Stimulated activated effector memory CD8-positive, alpha-beta T cell treated with anti-CD3 and anti-CD28 coated beads, Interleukin-12 subunit alpha, Interleukin-12 subunit beta, amount 100 ng/mL, for 72 hours (primary cell): ENCODE measurements at regions not wholly inside any gene's neighbourhood (a gene's known extent, or its start where the extent isn't known, plus 50 kb on each side); places are given as distances from the start of the nearest gene placed in this dataset.
"Not testable (repeated sequence)": the region's sequence is repeated elsewhere in the genome, so short reads cannot be mapped to it uniquely, and the experiment has no call there.

ENCODE experiments used
- ATAC-seq: fragments of 150-1000 bp; cut with Tn5 transposase; 2 replicates; pipeline ENCODE4 v1.10.0; 2021
- DNase-seq, 2 donors: peaks; one replicate each; pipeline ENCODE4 v3.0.0; 2021 to 2022; ENCODE audit warnings: low spot score in 2 of 2
- H3K27ac Mint-ChIP-seq: one replicate; pipeline ENCODE4 v1.8.0; 2022; ENCODE audit warnings: mild to moderate bottlenecking, mixed read lengths
- H3K36me3 Mint-ChIP-seq: one replicate; pipeline ENCODE4 v1.8.0; 2022; ENCODE audit warnings: mild to moderate bottlenecking, mixed read lengths
- H3K4me1 Mint-ChIP-seq: one replicate; pipeline ENCODE4 v1.8.0; 2022; ENCODE audit warnings: mixed read lengths
- H3K4me3 Mint-ChIP-seq: one replicate; pipeline ENCODE4 v1.8.0; 2022; ENCODE audit warnings: mild to moderate bottlenecking, mixed read lengths
- H3K9me3 Mint-ChIP-seq: one replicate; pipeline ENCODE4 v1.8.0; 2022; ENCODE audit warnings: mixed read lengths

DNA sequence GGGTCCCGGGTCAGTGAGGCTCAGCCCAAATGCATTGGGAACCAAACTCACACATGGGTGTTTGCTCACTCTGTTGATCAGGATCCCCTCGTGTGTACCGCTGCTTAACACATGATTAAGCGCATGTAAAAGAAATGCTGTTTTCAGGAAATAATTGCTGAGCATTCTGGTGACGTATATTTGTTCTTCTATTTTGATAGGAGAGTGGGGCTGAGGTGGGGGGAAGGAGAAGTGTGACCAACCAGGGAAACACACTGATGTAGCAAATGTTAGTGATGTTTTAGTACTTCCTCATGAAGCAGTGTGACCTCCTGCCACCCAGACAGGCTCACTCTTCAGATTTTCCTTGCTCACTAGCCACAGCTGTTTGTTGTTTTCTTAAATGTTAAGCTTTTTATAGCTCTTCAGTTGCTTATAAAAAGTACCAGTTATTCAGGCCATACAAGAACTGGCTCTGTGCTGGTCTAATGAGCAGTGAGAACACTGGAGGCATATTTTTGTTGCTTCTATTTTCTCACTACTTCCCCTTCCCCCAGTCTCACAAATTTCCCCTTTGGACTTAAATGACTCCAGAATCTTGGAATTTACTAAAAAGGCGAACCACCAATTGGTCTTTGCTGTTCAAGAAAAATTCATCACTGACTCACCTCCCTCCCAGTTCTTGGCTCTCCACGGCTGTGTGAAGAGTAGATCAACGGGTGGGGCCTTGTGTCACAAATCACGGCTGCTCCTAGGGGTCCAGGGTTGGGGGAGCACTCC is 79.2 kb upstream of the BACH2 start:
- Mint-ChIP-seq H3K27ac (no peak overlapping the region), H3K9me3 (no peaks in the 10 kb centered on the region), H3K4me3 (no peak overlapping the region), H3K4me1 (peaks cover under 1% of the 10 kb centered on the region), H3K36me3 (no peaks in the 10 kb centered on the region)
- ATAC-seq (no peak), DNase-seq (no peak)

DNA sequence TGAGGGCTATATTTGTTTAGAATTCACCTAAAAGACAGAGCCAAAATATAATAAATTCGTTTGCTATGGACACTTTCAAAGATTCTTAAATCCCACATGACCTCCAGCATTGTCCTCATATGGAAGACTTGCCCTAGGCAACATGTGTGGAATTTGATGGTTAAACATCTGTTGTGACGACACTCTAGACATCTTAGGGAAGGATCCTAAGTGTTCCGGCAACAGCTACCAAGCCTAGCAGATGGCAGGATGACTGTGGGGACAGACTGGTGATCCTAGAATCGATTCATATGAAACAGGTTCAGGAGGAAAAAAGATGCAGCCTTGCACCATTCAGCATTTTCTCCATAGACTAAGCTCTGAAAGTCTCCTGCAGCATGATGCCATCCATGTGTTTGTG is 77.6 kb upstream of the BACH2 start:
- H3K4me1 Mint-ChIP-seq, result peaks cover 15% of the 10 kb centered on the region
- ATAC-seq (no peak), DNase-seq (no peak)
- H3K27ac Mint-ChIP-seq, result no peak overlapping the region
- H3K36me3 Mint-ChIP-seq, result peaks cover 4% of the 10 kb centered on the region
- no peak overlapping the region for H3K4me3 Mint-ChIP-seq
- H3K9me3 Mint-ChIP-seq, result no peaks in the 10 kb centered on the region

DNA sequence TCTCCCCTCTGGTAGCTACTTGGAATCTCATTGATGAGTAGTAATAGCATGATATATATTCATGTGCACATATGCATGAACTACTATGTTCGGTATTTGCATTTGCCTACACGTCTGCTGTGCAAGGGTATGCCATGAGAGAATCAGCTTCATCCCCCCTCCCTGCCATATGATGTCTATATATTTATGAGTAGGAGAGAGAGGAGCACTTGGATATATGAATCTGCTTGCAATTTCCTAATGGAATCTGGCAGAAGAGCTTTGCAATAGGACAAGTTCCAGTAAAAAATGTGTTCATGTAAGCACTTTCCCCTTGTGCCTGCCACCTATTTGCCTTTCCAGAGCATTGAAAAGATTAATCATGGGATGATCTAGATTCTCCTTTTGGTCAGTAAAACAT is 76.2 kb upstream of the BACH2 start:
- no peaks in the 10 kb centered on the region for H3K9me3 Mint-ChIP-seq
- H3K4me3 Mint-ChIP-seq, result no peak overlapping the region
- H3K27ac Mint-ChIP-seq, result no peak overlapping the region
- DNase-seq, result no peak
- peaks cover 22% of the 10 kb centered on the region for H3K4me1 Mint-ChIP-seq
- peaks cover 6% of the 10 kb centered on the region for H3K36me3 Mint-ChIP-seq
- ATAC-seq, result no peak

DNA sequence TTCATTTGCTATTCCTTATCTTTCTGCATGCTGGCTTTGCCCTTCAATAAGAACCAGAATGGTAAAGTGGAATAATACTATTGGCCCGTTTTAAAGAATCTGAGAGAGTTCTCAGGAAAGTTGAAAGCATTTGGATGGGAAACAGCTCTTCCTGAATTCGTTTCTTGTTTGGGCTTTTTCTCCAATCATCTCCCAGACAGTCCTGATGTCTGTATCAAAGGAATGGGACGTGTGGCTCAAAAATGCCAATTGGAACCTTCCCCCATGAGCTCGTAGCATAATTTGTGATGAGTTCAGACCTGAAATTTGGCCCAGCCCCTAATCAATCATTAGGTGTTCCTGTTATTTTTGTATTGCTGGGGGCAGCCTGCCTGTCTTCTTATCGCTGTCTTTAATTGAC is 75.8 kb upstream of the BACH2 start:
- Mint-ChIP-seq H3K36me3 (peaks cover 6% of the 10 kb centered on the region), H3K4me1 (peaks cover 22% of the 10 kb centered on the region)

DNA sequence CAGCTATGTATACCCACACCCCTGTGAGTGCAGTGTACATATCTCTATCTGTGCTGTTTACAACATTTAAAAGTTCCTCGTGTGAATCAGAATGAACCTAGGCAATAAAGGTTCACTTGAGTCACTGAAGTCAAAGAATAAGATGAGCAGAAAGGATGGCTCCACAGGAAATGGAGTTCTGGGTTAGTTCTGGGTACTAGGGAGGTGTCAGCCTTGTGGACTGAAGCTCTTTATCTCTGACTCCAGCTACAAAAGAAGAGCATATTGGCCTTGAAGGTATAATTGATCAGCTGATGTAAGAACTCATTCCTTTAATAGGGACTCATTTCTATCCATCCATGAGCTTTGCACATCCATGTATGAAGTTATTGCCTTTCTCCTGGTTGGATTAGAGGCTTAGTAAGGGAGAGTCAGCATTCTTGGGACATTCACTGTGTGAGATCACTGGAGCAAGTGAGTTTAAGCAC is 73.9 kb upstream of the BACH2 start:
- no peak overlapping the region for H3K27ac Mint-ChIP-seq
- peaks cover 6% of the 10 kb centered on the region for H3K36me3 Mint-ChIP-seq
- ATAC-seq (peak; percentile 80), DNase-seq (no peak)
- no peaks in the 10 kb centered on the region for H3K9me3 Mint-ChIP-seq
- H3K4me3 Mint-ChIP-seq, result no peak overlapping the region
- H3K4me1 Mint-ChIP-seq, result peaks cover 22% of the 10 kb centered on the region

More for the DNA sequence above, 75.8 kb upstream of the BACH2 start:
- DNase-seq, result no peak
- Mint-ChIP-seq H3K4me3 (no peak overlapping the region), H3K9me3 (no peaks in the 10 kb centered on the region), H3K27ac (no peak overlapping the region)
- no peak for ATAC-seq

DNA sequence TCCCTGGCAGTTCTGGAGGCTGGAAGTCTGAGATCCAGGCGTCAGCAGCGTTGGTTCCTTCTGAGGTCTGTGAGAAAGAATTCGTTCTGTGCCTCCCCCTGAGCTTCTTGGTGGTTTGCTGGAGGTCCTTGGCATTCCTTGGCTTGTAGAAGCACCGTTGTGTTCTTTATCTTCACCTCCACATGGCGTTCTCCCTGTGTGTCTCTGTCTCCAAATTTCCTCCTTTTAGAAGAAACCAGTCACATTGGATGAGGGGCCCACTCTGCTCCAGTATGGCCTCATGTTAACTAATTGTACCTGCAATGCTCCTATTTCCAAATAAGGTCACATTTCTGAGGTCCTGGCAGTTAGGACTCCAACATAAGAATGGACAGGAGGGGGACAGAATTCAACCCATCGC is 73.0 kb upstream of the BACH2 start:
- H3K9me3 Mint-ChIP-seq, result no peaks in the 10 kb centered on the region
- H3K27ac Mint-ChIP-seq, result peak overlapping the region; percentile 6
- H3K4me1 Mint-ChIP-seq, result peaks cover 22% of the 10 kb centered on the region

DNA sequence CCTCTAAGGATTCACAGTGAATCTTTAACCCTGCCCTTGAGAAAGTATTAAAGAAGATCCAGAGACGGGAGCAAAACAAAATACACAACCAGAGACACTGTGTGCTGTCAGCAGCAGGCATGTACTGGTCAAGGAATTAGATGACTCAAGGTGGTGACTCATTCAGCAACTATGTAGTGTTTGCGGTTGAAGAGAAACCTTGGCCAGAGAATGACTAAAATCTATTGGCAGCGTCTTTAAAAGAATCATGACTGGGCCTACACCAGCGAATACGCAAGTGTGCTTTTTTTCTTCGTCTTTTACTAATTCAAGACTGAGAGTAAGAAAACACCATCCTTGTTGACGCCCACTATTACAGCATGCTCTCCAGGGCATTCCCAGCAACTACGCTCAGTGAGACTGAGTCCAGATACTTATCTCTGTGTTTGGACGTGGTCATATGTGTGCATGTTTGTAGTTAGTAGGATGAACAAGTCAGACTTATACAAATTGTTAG is 72.4 kb upstream of the BACH2 start:
- H3K9me3 Mint-ChIP-seq, result no peaks in the 10 kb centered on the region
- peaks cover 6% of the 10 kb centered on the region for H3K36me3 Mint-ChIP-seq
- DNase-seq (peak in 1 of 2 donors; percentile 74), ATAC-seq (peak; percentile 92)
- H3K4me1 Mint-ChIP-seq, result peaks cover 22% of the 10 kb centered on the region
- peak overlapping the region; percentile 6 for H3K27ac Mint-ChIP-seq
- peak overlapping the region; percentile 32 for H3K4me3 Mint-ChIP-seq

More for the DNA sequence above, 73.0 kb upstream of the BACH2 start:
- H3K4me3 Mint-ChIP-seq, result peak overlapping the region; percentile 32
- peaks cover 6% of the 10 kb centered on the region for H3K36me3 Mint-ChIP-seq
- ATAC-seq (no peak), DNase-seq (peak in 1 of 2 donors; percentile 45)

DNA sequence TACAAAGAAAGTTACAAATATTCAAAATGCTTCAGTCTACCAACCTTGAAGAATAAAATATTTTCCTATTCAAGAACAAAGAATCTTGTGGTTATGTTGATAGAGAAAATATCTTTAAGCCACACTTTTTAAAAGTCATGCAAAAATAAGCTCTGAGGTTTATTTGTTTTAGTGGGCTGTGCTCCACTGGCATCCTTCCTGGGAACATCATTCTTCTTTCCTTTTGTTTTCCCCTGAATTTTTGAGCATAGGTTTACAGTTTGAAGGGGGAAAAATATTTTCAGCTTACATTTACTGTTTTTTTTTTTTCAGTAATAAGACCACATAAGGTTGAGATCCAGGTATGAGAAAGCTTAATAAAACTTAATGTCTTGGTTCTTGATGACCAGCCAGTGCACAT is 72.0 kb upstream of the BACH2 start:
- DNase-seq (no peak), ATAC-seq (no peak)
- Mint-ChIP-seq H3K9me3 (no peaks in the 10 kb centered on the region), H3K36me3 (peaks cover 6% of the 10 kb centered on the region), H3K27ac (peak overlapping the region; percentile 6), H3K4me3 (peak overlapping the region; percentile 32), H3K4me1 (peaks cover 22% of the 10 kb centered on the region)

DNA sequence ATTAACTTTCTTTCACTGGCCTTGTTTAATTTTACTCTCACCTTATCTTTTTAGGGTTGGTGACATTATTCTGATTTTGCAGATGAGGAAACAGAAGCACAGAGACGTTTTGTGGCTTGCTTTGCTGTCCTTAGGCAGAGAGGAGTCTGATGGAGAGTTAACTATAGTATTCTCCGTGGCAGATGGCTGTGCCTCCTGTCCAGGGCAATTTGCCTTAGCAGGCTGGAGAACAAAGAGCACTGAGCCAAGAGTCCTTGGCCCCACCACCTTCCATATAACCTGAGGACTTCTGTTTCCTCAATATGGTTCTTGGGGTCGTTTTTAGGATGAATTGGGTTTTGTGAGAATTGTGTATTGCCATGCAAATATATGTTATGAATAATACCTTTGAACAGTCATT is 71.4 kb upstream of the BACH2 start:
- H3K36me3 Mint-ChIP-seq, result peaks cover 6% of the 10 kb centered on the region
- no peak for ATAC-seq
- H3K27ac Mint-ChIP-seq, result no peak overlapping the region

DNA sequence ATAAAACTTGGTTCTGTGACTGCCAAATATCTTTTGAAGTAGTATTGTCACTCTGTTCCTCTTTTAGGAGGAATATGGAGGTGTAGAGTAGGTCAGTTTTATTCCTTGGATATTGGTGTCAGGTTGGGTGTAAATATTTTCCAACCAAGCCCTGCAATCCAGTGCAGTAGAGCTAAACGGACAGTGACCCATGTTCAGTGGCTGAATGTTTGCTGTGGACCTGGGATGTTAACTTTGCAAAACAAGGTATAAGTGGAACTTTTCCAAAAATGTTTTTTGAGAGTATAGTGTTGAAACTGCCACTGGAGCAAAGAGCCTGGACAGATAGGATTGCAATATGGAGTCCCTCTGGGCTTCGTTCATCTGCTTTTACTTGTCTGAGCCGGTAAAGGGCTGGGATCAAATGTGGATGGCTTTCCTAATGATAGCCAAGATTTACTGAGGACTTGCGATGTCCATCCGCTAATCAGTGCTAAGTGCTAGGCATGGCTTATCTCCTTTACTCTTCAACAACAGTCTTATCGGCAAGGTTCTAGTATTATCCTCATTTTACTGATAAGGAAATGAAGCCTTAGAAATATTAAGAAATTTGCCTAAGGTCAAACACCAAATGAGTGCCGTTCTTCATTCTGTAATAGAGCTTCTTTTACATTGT is 69.0 kb upstream of the BACH2 start:
- peaks cover 20% of the 10 kb centered on the region for H3K4me1 Mint-ChIP-seq
- H3K4me3 Mint-ChIP-seq, result no peak overlapping the region
- no peaks in the 10 kb centered on the region for H3K9me3 Mint-ChIP-seq
- peak in 1 of 2 donors; percentile 8 for DNase-seq
- peaks cover 6% of the 10 kb centered on the region for H3K36me3 Mint-ChIP-seq
- no peak for ATAC-seq
- H3K27ac Mint-ChIP-seq, result no peak overlapping the region

More for the DNA sequence above, 71.4 kb upstream of the BACH2 start:
- peaks cover 22% of the 10 kb centered on the region for H3K4me1 Mint-ChIP-seq
- H3K4me3 Mint-ChIP-seq, result no peak overlapping the region
- H3K9me3 Mint-ChIP-seq, result no peaks in the 10 kb centered on the region
- no peak for DNase-seq

DNA sequence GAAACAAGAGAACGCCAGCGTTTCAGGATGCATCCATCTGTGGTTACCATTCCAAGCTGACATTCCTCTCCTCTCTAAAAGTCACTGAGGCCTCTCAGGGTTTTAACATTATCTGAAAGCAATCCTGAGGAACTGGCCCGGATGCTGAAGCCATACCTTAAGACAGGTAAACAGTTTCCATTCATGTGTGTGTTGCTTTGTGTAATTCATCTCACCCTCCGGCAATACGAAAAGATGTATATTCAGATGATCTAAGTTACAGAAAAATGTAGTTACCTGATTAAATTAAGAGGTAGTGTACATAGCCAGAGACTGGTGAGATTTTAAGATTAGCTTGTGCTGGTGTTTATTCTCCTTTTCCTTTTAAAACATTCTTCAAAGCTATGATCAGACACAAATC is 68.4 kb upstream of the BACH2 start:
- peaks cover 15% of the 10 kb centered on the region for H3K4me1 Mint-ChIP-seq
- ATAC-seq (no peak), DNase-seq (peak in 1 of 2 donors; percentile 17)
- H3K27ac Mint-ChIP-seq, result no peak overlapping the region
- no peaks in the 10 kb centered on the region for H3K9me3 Mint-ChIP-seq
- no peak overlapping the region for H3K4me3 Mint-ChIP-seq
- H3K36me3 Mint-ChIP-seq, result peaks cover 6% of the 10 kb centered on the region

DNA sequence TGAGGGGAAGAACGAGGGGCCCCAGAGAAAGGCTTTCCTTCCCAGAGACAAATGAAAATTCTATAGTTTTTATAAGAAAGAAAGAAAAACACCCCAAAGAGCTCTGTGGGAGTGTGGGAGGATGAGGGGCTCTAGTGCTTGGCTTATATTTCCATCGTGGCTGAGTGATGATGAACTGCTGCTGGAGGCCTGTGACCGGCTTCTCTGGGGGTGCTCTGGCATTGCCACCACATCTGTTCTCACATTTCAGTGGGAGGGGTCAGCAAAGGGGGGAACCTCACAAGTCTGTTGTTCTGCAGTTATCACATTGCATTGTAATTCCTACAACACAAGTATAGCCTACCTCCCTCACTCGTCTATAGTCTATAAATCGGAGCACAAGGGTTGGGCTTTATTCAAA is 67.6 kb upstream of the BACH2 start:
- no peak overlapping the region for H3K27ac Mint-ChIP-seq
- H3K36me3 Mint-ChIP-seq, result peaks cover 3% of the 10 kb centered on the region
- no peaks in the 10 kb centered on the region for H3K9me3 Mint-ChIP-seq
- no peak overlapping the region for H3K4me3 Mint-ChIP-seq
- H3K4me1 Mint-ChIP-seq, result peaks cover 8% of the 10 kb centered on the region
- ATAC-seq, result no peak
- peak in 1 of 2 donors; percentile 42 for DNase-seq

DNA sequence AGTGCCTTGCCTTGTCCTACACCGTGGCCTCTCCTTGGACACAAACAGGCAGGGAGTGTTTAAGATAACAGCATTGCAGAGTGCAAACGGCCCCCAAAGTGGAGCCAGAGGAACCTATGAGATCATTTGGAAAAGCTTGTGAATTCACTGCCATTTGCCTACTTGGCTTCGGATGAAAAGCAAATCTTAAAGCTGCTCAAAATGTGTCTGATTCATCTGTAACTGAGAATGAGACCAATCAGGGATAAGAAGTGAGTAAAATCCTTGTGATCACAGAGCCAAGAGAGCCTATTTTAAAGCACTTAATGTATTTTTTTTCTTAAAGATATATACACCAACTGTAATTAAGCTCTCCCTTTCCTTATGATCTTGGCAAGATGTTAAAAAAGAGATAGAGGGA is 65.7 kb upstream of the BACH2 start:
- H3K36me3 Mint-ChIP-seq, result no peaks in the 10 kb centered on the region
- no peak overlapping the region for H3K27ac Mint-ChIP-seq
- no peaks in the 10 kb centered on the region for H3K9me3 Mint-ChIP-seq
- DNase-seq, result peak in 1 of 2 donors; percentile 13
- ATAC-seq, result no peak
- no peak overlapping the region for H3K4me3 Mint-ChIP-seq
- no peaks in the 10 kb centered on the region for H3K4me1 Mint-ChIP-seq

DNA sequence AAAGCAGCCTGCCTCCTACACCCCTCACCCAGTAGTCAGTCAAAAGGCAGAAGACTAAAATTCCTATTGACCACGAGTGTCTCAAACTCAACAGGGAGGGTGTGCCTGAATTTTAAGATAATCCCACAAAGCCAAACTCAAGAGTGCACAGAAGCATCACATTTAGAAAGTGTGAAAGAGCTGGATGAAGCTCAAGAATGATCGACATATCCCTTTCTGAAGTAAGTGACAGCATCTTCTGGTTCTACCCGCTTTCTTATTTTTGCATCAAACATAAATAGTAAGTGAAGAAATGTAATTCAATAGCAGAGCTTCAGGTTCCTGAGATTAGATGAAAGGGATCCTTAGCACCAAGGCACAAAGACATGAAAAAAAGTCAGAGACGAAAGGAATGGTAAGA is 64.5 kb upstream of the BACH2 start:
- ATAC-seq (no peak), DNase-seq (peak in 1 of 2 donors; percentile 13)
- H3K27ac Mint-ChIP-seq, result no peak overlapping the region
- H3K4me1 Mint-ChIP-seq, result no peaks in the 10 kb centered on the region
- H3K36me3 Mint-ChIP-seq, result no peaks in the 10 kb centered on the region
- H3K4me3 Mint-ChIP-seq, result no peak overlapping the region
- no peaks in the 10 kb centered on the region for H3K9me3 Mint-ChIP-seq

DNA sequence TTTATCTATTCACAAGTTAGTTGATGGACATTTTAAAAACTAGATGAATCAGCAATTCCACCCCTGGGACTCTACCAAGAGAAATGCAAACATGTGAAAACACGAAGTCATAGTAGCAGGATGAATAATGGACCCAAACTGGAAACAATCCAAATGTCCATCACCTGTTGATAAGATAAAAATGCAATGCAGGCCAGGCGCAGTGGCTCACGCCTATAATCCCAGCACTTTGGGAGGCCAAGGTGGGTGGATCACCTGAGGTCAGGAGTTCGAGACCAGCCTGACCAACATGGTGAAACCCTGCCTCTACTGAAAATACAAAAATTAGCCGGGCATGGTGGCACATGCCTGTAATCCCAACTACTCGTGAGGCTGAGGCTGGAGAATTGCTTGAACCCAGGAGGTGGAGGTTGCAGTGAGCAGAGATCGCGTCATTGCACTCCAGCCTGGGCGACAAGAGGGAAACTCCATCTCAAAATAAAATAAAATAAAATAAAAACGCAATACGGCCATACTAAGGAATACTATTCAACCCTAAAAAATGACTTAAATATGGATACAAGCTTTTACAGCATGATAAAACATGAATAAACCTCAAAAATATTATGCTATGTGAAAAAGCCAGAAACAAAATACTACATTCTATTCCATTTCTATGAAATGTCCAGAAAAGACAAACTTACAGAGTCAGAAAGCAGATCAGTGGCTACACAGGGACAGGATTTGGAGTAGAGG is 61.6 kb upstream of the BACH2 start:
- H3K36me3 Mint-ChIP-seq, H3K9me3 Mint-ChIP-seq, H3K4me3 Mint-ChIP-seq, H3K27ac Mint-ChIP-seq, ATAC-seq, H3K4me1 Mint-ChIP-seq: not testable (repeated sequence)
- DNase-seq, result peak in 1 of 2 donors; percentile 18
